Liver (tissue), 3 donors: ENCODE measurements at regions not wholly inside any gene's neighbourhood (a gene's known extent, or its start where the extent isn't known, plus 50 kb on each side); places are given as distances from the start of the nearest gene placed in this dataset. TPM values are rescaled to one million over a fixed set of nuclear protein-coding genes. Genes with fewer than 3 reads are reported as not detected.

ENCODE experiments used
- GABPA ChIP-seq, 2 donors: IDR thresholded peaks in 1 of 2; conservative IDR thresholded peaks in 1 of 2; 2 replicates each; pipeline ENCODE4 v1.6.1; 2016; ENCODE audit warnings: antibody characterized with exemption in 2 of 2, mild to moderate bottlenecking in 1 of 2, moderate library complexity in 1 of 2
- YY1 ChIP-seq: IDR thresholded peaks from 2 replicates; pipeline ENCODE4 v1.6.1; 2016; ENCODE audit warnings: antibody characterized with exemption, mild to moderate bottlenecking
- small RNA-seq: library from RNA; depleted of rRNA; stranded (forward); fragments of <200 nt; gene quantifications from one replicate; pipeline ENCODE3, GENCODE V24; 2014
- TF ChIP-seq, protein P1 (sequence below): IDR thresholded peaks from 2 replicates; pipeline ENCODE4 v1.6.1; 2016; ENCODE audit warnings: antibody characterized with exemption, mild to moderate bottlenecking
- donor health status: healthy.

GRCh38 chr2:181841079-181841478 lies 50.5 kb upstream of the ITPRID2 start (continued):
- TF ChIP-seq, protein P1, sequence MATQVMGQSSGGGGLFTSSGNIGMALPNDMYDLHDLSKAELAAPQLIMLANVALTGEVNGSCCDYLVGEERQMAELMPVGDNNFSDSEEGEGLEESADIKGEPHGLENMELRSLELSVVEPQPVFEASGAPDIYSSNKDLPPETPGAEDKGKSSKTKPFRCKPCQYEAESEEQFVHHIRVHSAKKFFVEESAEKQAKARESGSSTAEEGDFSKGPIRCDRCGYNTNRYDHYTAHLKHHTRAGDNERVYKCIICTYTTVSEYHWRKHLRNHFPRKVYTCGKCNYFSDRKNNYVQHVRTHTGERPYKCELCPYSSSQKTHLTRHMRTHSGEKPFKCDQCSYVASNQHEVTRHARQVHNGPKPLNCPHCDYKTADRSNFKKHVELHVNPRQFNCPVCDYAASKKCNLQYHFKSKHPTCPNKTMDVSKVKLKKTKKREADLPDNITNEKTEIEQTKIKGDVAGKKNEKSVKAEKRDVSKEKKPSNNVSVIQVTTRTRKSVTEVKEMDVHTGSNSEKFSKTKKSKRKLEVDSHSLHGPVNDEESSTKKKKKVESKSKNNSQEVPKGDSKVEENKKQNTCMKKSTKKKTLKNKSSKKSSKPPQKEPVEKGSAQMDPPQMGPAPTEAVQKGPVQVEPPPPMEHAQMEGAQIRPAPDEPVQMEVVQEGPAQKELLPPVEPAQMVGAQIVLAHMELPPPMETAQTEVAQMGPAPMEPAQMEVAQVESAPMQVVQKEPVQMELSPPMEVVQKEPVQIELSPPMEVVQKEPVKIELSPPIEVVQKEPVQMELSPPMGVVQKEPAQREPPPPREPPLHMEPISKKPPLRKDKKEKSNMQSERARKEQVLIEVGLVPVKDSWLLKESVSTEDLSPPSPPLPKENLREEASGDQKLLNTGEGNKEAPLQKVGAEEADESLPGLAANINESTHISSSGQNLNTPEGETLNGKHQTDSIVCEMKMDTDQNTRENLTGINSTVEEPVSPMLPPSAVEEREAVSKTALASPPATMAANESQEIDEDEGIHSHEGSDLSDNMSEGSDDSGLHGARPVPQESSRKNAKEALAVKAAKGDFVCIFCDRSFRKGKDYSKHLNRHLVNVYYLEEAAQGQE, result no peak
- TF ChIP-seq GABPA (IDR thresholded peaks at IDR 0.05 in 1 of 2, conservative IDR thresholded peaks at IDR 0.05 in 1 of 2) (no peak), YY1 (no peak)

Small RNAs in the stretch of these regions (small RNA-seq; reads per million reads assigned to genes)
- not detected for gene RNU6ATAC19P
